ENCODE measurements at regions not wholly inside any gene's neighbourhood (a gene's known extent, or its start where the extent isn't known, plus 50 kb on each side); places are given as distances from the start of the nearest gene placed in this dataset.

DNA sequence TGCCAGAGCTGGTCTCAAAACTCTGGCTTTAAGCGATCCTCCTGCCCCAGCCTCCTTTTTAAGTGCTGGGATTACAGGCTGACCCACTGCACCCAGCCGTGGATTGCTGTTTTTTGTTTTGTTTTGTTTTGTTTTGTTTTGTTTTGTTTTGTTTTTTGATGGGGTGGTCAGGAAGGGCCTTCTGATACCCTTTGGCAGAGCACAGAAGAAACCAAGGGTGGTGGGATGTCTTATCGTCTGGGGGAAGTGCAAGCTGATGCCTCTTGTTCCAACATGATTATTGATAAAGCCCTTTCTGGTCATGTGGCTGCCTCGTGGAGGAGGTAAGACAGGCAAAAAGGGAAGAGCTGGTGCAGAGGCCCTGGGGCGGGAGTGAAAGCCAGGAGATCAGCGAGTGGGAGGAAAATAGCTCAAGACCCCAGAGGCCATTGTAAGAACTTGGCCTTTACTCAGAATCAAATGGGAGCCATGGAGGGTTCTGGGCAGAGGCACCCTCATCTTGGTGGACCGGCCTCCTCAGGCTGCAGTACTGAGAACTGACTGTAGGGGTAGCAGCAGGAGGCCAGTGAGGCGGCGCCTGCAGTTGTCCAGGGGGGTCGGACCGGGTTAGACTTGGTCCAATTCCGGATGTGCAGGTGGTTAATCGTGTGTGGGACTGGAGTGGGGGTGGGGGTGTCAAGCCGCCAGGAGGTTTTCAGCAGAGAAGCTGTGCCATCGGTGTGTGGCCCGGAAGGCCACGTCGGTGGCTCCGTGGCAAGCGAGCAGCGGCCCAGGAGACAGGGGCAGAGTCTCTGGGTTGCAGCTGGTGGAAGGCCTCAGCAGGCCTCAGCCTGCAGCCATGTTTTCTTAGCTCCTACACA is 84.4 kb upstream of the GSE1 start:
- TF ChIP-seq, protein P1, sequence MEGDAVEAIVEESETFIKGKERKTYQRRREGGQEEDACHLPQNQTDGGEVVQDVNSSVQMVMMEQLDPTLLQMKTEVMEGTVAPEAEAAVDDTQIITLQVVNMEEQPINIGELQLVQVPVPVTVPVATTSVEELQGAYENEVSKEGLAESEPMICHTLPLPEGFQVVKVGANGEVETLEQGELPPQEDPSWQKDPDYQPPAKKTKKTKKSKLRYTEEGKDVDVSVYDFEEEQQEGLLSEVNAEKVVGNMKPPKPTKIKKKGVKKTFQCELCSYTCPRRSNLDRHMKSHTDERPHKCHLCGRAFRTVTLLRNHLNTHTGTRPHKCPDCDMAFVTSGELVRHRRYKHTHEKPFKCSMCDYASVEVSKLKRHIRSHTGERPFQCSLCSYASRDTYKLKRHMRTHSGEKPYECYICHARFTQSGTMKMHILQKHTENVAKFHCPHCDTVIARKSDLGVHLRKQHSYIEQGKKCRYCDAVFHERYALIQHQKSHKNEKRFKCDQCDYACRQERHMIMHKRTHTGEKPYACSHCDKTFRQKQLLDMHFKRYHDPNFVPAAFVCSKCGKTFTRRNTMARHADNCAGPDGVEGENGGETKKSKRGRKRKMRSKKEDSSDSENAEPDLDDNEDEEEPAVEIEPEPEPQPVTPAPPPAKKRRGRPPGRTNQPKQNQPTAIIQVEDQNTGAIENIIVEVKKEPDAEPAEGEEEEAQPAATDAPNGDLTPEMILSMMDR (conservative IDR thresholded peaks at IDR 0.05): peak; percentile 64

DNA sequence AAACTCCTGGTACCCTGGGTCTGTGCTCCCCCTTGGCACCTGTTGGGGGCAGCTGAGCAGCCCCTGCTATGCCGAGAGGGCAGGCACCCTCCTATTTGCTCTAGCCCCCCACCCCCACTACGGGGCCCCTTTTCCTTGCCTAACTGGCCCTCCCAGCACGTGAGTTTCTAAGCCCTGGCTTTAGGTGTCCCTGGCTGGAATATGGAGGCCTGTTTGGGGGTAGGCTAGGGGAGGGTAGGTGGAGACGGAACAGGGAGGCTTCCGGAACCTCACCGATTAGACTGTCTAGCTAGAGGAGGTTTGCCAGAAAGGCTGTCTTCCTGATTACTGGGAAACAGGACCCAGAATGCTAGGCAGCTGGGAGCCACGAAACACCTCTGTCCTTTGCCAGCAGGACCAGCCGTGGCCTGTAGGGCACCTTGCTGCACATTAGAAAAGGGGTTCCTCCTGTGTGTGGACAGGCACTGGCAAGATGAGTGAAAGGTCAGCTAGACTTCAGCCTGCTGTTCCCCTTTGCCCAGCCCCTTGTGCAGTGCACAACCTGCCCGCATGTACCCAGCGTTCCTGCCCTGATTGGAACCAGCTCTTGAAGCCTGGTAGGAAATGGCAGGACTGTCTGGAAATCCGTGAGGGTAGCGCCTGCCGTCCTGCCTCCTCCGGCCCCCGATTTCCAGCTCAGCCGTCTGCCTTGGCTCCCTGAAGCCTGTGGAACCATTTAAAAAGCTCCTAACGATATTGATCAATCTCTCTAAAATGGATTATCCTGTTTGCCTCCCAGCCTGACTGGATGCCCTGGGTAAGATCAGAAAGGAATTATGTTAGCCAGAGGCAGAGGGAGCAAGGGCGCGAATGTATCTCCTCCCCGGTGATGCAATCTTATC is 83.4 kb upstream of the GSE1 start:
- Mint-ChIP-seq H3K27ac (no peak overlapping the region), H3K4me1 (peaks cover 21% of the 10 kb centered on the region), H3K36me3 (ENCODE audit: low read depth) (no peaks in the 10 kb centered on the region), H3K27me3 (ENCODE audit: insufficient read depth) (no peaks in the 10 kb centered on the region), H3K9me3 (no peaks in the 10 kb centered on the region), H3K4me3 (no peak overlapping the region)
- no peak overlapping the region for H3K4me3 ChIP-seq (ENCODE audit: low read length)
- WGBS, 2 experiments (ENCODE audit: insufficient coverage in 1 of 2, insufficient read length in 1 of 2): 90 to 96% methylated on average over 17 to 20 of the region's 20 CpGs
- H3K4me1 ChIP-seq (ENCODE audit: control insufficient read depth, insufficient read depth, low read length): peaks cover 2% of the 10 kb centered on the region
- no peak for DNase-seq
- H3K9ac ChIP-seq (ENCODE audit: extremely low read depth, low read length, poor library complexity, severe bottlenecking): no peak overlapping the region
- TF ChIP-seq, protein P1 (conservative IDR thresholded peaks at IDR 0.05): peak; percentile 55
- H3K9me3 ChIP-seq (ENCODE audit: control insufficient read depth, low read length): no peaks in the 10 kb centered on the region
- H3K36me3 ChIP-seq (ENCODE audit: control insufficient read depth, insufficient read depth, low read length): no peaks in the 10 kb centered on the region
- H3K27ac ChIP-seq (ENCODE audit: low read depth, low read length): no peak overlapping the region
- no peaks in the 10 kb centered on the region for H3K27me3 ChIP-seq (ENCODE audit: control insufficient read depth, insufficient read depth, low read length, poor library complexity, severe bottlenecking)

More for the DNA sequence above, 84.4 kb upstream of the GSE1 start:
- Histone ChIP-seq H3K36me3 (ENCODE audit: control insufficient read depth, insufficient read depth, low read length) (no peaks in the 10 kb centered on the region), H3K4me1 (ENCODE audit: control insufficient read depth, insufficient read depth, low read length) (peaks cover 7% of the 10 kb centered on the region), H3K27ac (ENCODE audit: low read depth, low read length) (no peak overlapping the region), H3K9ac (ENCODE audit: extremely low read depth, low read length, poor library complexity, severe bottlenecking) (no peak overlapping the region), H3K4me3 (ENCODE audit: low read length) (no peak overlapping the region), H3K9me3 (ENCODE audit: control insufficient read depth, low read length) (no peaks in the 10 kb centered on the region), H3K27me3 (ENCODE audit: control insufficient read depth, insufficient read depth, low read length, poor library complexity, severe bottlenecking) (no peaks in the 10 kb centered on the region)
- Mint-ChIP-seq H3K9me3 (no peaks in the 10 kb centered on the region), H3K27me3 (ENCODE audit: insufficient read depth) (no peaks in the 10 kb centered on the region), H3K4me3 (no peak overlapping the region), H3K27ac (no peak overlapping the region), H3K4me1 (peaks cover 15% of the 10 kb centered on the region), H3K36me3 (ENCODE audit: low read depth) (no peaks in the 10 kb centered on the region)
- 95% methylated on average over 13 to 21 of the region's 21 CpGs for WGBS, 2 experiments (ENCODE audit: insufficient coverage in 1 of 2, insufficient read length in 1 of 2)
- no peak for DNase-seq

DNA sequence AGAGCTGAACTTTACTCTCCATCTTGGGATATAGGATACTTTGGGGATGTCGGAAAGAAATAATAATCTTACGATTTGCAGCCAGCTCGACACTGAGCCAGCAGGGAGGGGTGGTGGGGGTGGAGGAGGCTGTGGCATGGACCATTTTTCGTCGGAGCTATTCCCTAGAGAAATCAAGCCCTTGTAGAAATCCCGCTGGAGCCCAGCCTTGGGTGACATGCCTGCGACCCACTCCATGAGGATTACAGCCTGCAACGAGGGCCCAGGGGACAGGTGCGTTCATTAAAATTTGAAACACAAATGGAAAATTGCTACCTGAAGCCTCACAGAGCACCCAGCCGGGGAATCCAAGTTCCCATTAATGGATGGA is 82.8 kb upstream of the GSE1 start:
- Mint-ChIP-seq H3K36me3 (ENCODE audit: low read depth) (no peaks in the 10 kb centered on the region), H3K27me3 (ENCODE audit: insufficient read depth) (no peaks in the 10 kb centered on the region), H3K9me3 (no peaks in the 10 kb centered on the region), H3K4me1 (peaks cover 27% of the 10 kb centered on the region), H3K4me3 (no peak overlapping the region), H3K27ac (no peak overlapping the region)
- H3K9me3 ChIP-seq (ENCODE audit: control insufficient read depth, low read length): no peaks in the 10 kb centered on the region
- H3K4me3 ChIP-seq (ENCODE audit: low read length): no peak overlapping the region
- no peak overlapping the region for H3K27ac ChIP-seq (ENCODE audit: low read depth, low read length)
- TF ChIP-seq, protein P1 (conservative IDR thresholded peaks at IDR 0.05): no peak
- no peak for DNase-seq
- no peaks in the 10 kb centered on the region for H3K27me3 ChIP-seq (ENCODE audit: control insufficient read depth, insufficient read depth, low read length, poor library complexity, severe bottlenecking)
- peaks cover 6% of the 10 kb centered on the region for H3K4me1 ChIP-seq (ENCODE audit: control insufficient read depth, insufficient read depth, low read length)
- H3K9ac ChIP-seq (ENCODE audit: extremely low read depth, low read length, poor library complexity, severe bottlenecking): no peak overlapping the region
- 92 to 95% methylated on average over 9 to 10 of the region's 10 CpGs for WGBS, 2 experiments (ENCODE audit: insufficient coverage in 1 of 2, insufficient read length in 1 of 2)
- H3K36me3 ChIP-seq (ENCODE audit: control insufficient read depth, insufficient read depth, low read length): no peaks in the 10 kb centered on the region

Measured in endodermal cell (in vitro differentiated cells).